A673 (cell line): ENCODE measurements at regions not wholly inside any gene's neighbourhood (a gene's known extent, or its start where the extent isn't known, plus 50 kb on each side); places are given as distances from the start of the nearest gene placed in this dataset.

ENCODE experiments used
- BruUV-seq: library from RNA; stranded (reverse); fragments of 400-500 nt; replicated peaks from 2 replicates; lab custom pipeline; 2021; lab: Mats Ljungman, UMichigan
- CTCF ChIA-PET: fragments of 300-600 bp; sonication (Branson Sonifier 250); formaldehyde crosslinking; loops from one replicate; lab custom pipeline; 2022; ENCODE audit warnings: antibody characterized with exemption; lab: Charles Lee
- POLR2A ChIA-PET: fragments of 300-600 bp; sonication (Branson Sonifier 250); formaldehyde crosslinking; loops from one replicate; lab custom pipeline; 2022; ENCODE audit warnings: antibody characterized with exemption; ENCODE audit not compliant: low non-redundant PET; lab: Charles Lee
- DNase-seq: peaks from one replicate; pipeline ENCODE4 v3.0.0-alpha.2; 2015; ENCODE audit warnings: low spot score
- H3K27ac ChIP-seq: fragments of 200-600 bp; sonication (generic); 2 replicates; pipeline ENCODE4 v1.5.1; 2016; ENCODE audit warnings: mixed run types, low read depth, mild to moderate bottlenecking, mixed read lengths, antibody characterized with exemption, low read length; ENCODE audit not compliant: poor library complexity, severe bottlenecking
- H3K27me3 ChIP-seq: fragments of 200-600 bp; sonication (generic); replicated peaks from 2 replicates; pipeline ENCODE4 v1.6.1; 2017; ENCODE audit warnings: mixed run types, low read depth, mild to moderate bottlenecking, mixed read lengths, antibody characterized with exemption, low read length; ENCODE audit not compliant: insufficient read depth, poor library complexity
- H3K36me3 ChIP-seq: fragments of 200-600 bp; sonication (generic); 2 replicates; pipeline ENCODE4 v1.6.1; 2016; ENCODE audit warnings: mixed run types, mild to moderate bottlenecking, mixed read lengths, antibody characterized with exemption, low read length; ENCODE audit not compliant: insufficient read depth, poor library complexity, severe bottlenecking
- H3K4me1 ChIP-seq: fragments of 200-600 bp; sonication (generic); 2 replicates; pipeline ENCODE4 v1.6.1; 2017; ENCODE audit warnings: mixed run types, mild to moderate bottlenecking, mixed read lengths, antibody characterized with exemption, low read length; ENCODE audit not compliant: insufficient read depth, poor library complexity, severe bottlenecking
- H3K4me3 ChIP-seq: fragments of 200-600 bp; sonication (generic); 2 replicates; pipeline ENCODE4 v1.5.1; 2016; ENCODE audit warnings: low read depth, mixed run types, mild to moderate bottlenecking, mixed read lengths, low read length; ENCODE audit not compliant: poor library complexity, severe bottlenecking
- H3K9me3 ChIP-seq: fragments of 200-600 bp; sonication (generic); 2 replicates; pipeline ENCODE4 v1.6.1; 2016; ENCODE audit warnings: mixed run types, low read depth, mild to moderate bottlenecking, mixed read lengths, antibody characterized with exemption, low read length; ENCODE audit not compliant: poor library complexity, severe bottlenecking
- CTCF ChIP-seq: fragments of 300-800, 200-600 bp; sonication (generic); conservative IDR thresholded peaks from 2 replicates; pipeline ENCODE4 v1.5.1; 2017; ENCODE audit warnings: low read depth, mild to moderate bottlenecking, antibody characterized with exemption, low read length, moderate library complexity, mixed read lengths
- EZH2 ChIP-seq: fragments of 200-600 bp; sonication (generic); IDR thresholded peaks from 2 replicates; pipeline ENCODE4 v1.6.1; 2017; ENCODE audit warnings: borderline replicate concordance, low read depth, mild to moderate bottlenecking, mixed read lengths, antibody characterized with exemption, low read length; ENCODE audit not compliant: poor library complexity, severe bottlenecking
- intact Hi-C: fragments of 100-400 bp; cut with micrococcal nuclease; formaldehyde crosslinking; loops from one replicate; pipeline ENCODE4 v1.10.0; 2022; ENCODE audit not compliant: unreplicated experiment

DNA sequence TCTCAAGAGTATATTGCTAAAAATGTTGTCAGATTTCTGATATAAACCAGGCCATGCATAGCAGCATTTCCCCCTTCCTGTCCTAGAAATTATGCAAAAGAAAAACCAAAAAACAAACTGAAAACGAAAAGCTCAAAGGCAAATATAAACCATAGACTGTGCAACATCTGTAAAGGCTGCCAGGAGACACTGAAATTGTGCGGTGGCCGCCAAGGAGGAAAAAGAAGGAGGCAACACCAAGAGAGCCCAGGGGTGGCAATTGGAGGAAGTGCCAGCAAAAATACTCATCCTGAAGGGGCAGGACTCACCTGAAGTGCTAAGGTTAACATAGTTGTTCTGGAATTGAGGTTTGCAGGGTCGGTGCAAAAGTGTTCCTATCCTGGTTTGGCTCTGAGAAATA, 92.0 kb downstream of the RWDD3 start:
- BruUV-seq = no TSS peak
- Histone ChIP-seq H3K27ac (no peak overlapping the region), H3K27me3 (peaks cover 32% of the 10 kb centered on the region), H3K4me3 (no peak overlapping the region), H3K9me3 (no peaks in the 10 kb centered on the region), H3K36me3 (no peaks in the 10 kb centered on the region), H3K4me1 (peaks cover 3% of the 10 kb centered on the region)
- DNase-seq = no peak
- CTCF ChIA-PET = no interaction called here
- POLR2A ChIA-PET = no interaction called here
- intact Hi-C loops = no loop called here
- TF ChIP-seq CTCF = no peak
- TF ChIP-seq EZH2 = no peak

- no peaks in the 10 kb centered on the region for H3K9me3 ChIP-seq
- intact Hi-C loops = no loop called here
- ChIA-PET POLR2A (no interaction called here), CTCF (no interaction called here)
- no peaks in the 10 kb centered on the region for H3K4me1 ChIP-seq
- H3K4me3 ChIP-seq = no peak overlapping the region
- no peak overlapping the region for H3K27ac ChIP-seq
- no peaks in the 10 kb centered on the region for H3K36me3 ChIP-seq
- no peak for DNase-seq
- H3K27me3 ChIP-seq = peaks cover 25% of the 10 kb centered on the region
- BruUV-seq = no TSS peak
- TF ChIP-seq CTCF (no peak), EZH2 (no peak)
Measured at GRCh38 chr1:95332754-95333153, 98.7 kb downstream of the RWDD3 start.

- no peak overlapping the region for H3K4me3 ChIP-seq
- H3K9me3 ChIP-seq = no peaks in the 10 kb centered on the region
- H3K27me3 ChIP-seq = peaks cover 62% of the 10 kb centered on the region
- DNase-seq = no peak
- TF ChIP-seq EZH2 (no peak), CTCF (no peak)
- BruUV-seq = no TSS peak
- intact Hi-C loops = no loop called here
- no peak overlapping the region for H3K27ac ChIP-seq
- ChIA-PET CTCF (no interaction called here), POLR2A (no interaction called here)
- H3K36me3 ChIP-seq = no peaks in the 10 kb centered on the region
- no peaks in the 10 kb centered on the region for H3K4me1 ChIP-seq
Measured at GRCh38 chr1:95339377-95339776, 105.4 kb downstream of the RWDD3 start.

- H3K27ac ChIP-seq = no peak overlapping the region
- TF ChIP-seq EZH2 (no peak), CTCF (no peak)
- H3K4me3 ChIP-seq = no peak overlapping the region
- H3K9me3 ChIP-seq = no peaks in the 10 kb centered on the region
- intact Hi-C loops = no loop called here
- CTCF ChIA-PET = no interaction called here
- POLR2A ChIA-PET = no interaction called here
- no peak for DNase-seq
- H3K36me3 ChIP-seq = no peaks in the 10 kb centered on the region
- BruUV-seq = no TSS peak
- no peaks in the 10 kb centered on the region for H3K4me1 ChIP-seq
- H3K27me3 ChIP-seq = peaks cover 69% of the 10 kb centered on the region
Measured at GRCh38 chr1:95340061-95340460, 106.1 kb downstream of the RWDD3 start.
